Stomach (tissue), 8 donors: ENCODE measurements at regions not wholly inside any gene's neighbourhood (a gene's known extent, or its start where the extent isn't known, plus 50 kb on each side); places are given as distances from the start of the nearest gene placed in this dataset.

Source experiments
- DNase-seq, 2 donors: peaks; one replicate each; pipeline versions ENCODE4 v3.0.0 to v3.0.0-alpha.2; 2013 to 2019
- H3K27ac ChIP-seq, 5 donors: fragments of 200-600 bp in 4 of 5; sonication (generic) in 4 of 5; one replicate each; pipeline ENCODE4 v1.5.1; 2013 to 2019; ENCODE audit warnings: mild to moderate bottlenecking in 1 of 5, moderate library complexity in 1 of 5
- H3K27me3 ChIP-seq, 3 donors: fragments of 200-600 bp; sonication (generic); one replicate each; pipeline ENCODE4 v1.5.1; 2017 to 2019; ENCODE audit warnings: mixed run types in 1 of 3
- H3K36me3 ChIP-seq, 4 donors: fragments of 200-600 bp; sonication (generic); 1 replicate in 3 of 4; 2 replicates in 1 of 4; pipeline ENCODE4 v1.5.1; 2016 to 2019
- H3K4me1 ChIP-seq, 4 donors: fragments of 200-600 bp; sonication (generic); one replicate each; pipeline ENCODE4 v1.5.1; 2016 to 2019
- H3K4me3 ChIP-seq, 4 donors: fragments of 200-600 bp; sonication (generic) in 3 of 4; one replicate each; pipeline ENCODE4 v1.5.1; 2016 to 2019; ENCODE audit warnings: mild to moderate bottlenecking in 1 of 4
- H3K9me3 ChIP-seq, 4 donors: fragments of 200-600 bp; sonication (generic); one replicate each; pipeline ENCODE4 v1.5.1; 2016 to 2019
- EP300 ChIP-seq: sonication (generic); formaldehyde crosslinking; IDR thresholded peaks from one replicate; pipeline ENCODE4 v1.6.1; 2017; ENCODE audit warnings: antibody characterized with exemption
- POLR2A ChIP-seq, 4 donors: fragments of 450-650 bp; IDR thresholded peaks; one replicate each; pipeline ENCODE4 v1.6.1; 2016; ENCODE audit warnings: antibody characterized with exemption in 4 of 4, control low read depth in 2 of 4, mild to moderate bottlenecking in 1 of 4, moderate library complexity in 1 of 4
- POLR2AphosphoS5 ChIP-seq, 3 donors: sonication (generic); formaldehyde crosslinking; IDR thresholded peaks; one replicate each; pipeline ENCODE4 v1.6.1; 2016; ENCODE audit warnings: antibody characterized with exemption in 3 of 3
- WGBS, 5 donors: extraction: QIAGEN DNeasy Blood & Tissue Kit in 3 of 5; methylation state at CpG; one replicate each; pipeline versions ENCODE4 v1.1.5 to v1.1.7; 2013 to 2018; 5-methylcytosine and 5-hydroxymethylcytosine counted together
- intact Hi-C: fragments of 100-400 bp; cut with DNase I; formaldehyde crosslinking; loops from one replicate; pipeline ENCODE4 v1.15.1; 2023; ENCODE audit warnings: low total_unique reads
- TF ChIP-seq, protein P1 (sequence below), 7 experiments: fragments of 450-650 bp in 4 of 7; fragments of 200-600 bp in 3 of 7; sonication (generic) in 3 of 7; IDR thresholded peaks; one replicate each; pipeline ENCODE4 v1.5.1; 2016 to 2019; ENCODE audit warnings: antibody characterized with exemption in 7 of 7, control low read depth in 2 of 7, mild to moderate bottlenecking in 1 of 7
- donor health status: healthy with polysubstance abuse.
- donor health status: Bipolar disorder and iron deficiency.
- donor health status: healthy.

DNA sequence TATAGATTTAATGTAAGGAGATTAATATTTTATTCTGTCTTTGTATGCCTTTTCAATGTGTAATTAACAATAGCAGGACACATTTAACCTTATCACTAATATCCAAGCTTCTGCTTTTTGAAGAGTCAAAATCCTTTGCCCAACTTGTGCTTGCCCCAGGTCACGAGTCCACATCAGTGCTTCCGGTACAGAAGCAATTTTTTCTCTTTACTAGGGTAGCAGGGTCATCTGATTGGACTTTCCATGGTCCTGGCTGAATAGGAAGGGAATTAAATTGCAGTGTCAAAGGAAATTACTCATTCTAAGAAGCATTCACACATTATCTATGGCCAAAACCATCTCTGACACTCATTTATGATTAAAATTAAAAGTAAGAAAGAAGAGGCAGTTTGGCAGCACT lies 460.5 kb upstream of the ADGRL2 start:
- no peaks in the 10 kb centered on the region for H3K9me3 ChIP-seq
- H3K36me3 ChIP-seq, result no peaks in the 10 kb centered on the region
- no peaks in the 10 kb centered on the region for H3K4me1 ChIP-seq
- intact Hi-C loops, result no loop called here
- H3K4me3 ChIP-seq, result no peak overlapping the region
- WGBS, 5 donors, result 15 to 41% (median 24%) methylated on average over 2 of the region's 2 CpGs
- H3K27ac ChIP-seq, result no peak overlapping the region
- H3K27me3 ChIP-seq, result no peaks in the 10 kb centered on the region
- TF ChIP-seq POLR2A (IDR thresholded peaks at IDR 0.05), result no peak
- TF ChIP-seq POLR2AphosphoS5 (IDR thresholded peaks at IDR 0.05), result no peak
- TF ChIP-seq EP300, result no peak
- TF ChIP-seq, protein P1, sequence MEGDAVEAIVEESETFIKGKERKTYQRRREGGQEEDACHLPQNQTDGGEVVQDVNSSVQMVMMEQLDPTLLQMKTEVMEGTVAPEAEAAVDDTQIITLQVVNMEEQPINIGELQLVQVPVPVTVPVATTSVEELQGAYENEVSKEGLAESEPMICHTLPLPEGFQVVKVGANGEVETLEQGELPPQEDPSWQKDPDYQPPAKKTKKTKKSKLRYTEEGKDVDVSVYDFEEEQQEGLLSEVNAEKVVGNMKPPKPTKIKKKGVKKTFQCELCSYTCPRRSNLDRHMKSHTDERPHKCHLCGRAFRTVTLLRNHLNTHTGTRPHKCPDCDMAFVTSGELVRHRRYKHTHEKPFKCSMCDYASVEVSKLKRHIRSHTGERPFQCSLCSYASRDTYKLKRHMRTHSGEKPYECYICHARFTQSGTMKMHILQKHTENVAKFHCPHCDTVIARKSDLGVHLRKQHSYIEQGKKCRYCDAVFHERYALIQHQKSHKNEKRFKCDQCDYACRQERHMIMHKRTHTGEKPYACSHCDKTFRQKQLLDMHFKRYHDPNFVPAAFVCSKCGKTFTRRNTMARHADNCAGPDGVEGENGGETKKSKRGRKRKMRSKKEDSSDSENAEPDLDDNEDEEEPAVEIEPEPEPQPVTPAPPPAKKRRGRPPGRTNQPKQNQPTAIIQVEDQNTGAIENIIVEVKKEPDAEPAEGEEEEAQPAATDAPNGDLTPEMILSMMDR (IDR thresholded peaks at IDR 0.05), result no peak
- peak in 1 of 2 donors; percentile 5 for DNase-seq

DNA sequence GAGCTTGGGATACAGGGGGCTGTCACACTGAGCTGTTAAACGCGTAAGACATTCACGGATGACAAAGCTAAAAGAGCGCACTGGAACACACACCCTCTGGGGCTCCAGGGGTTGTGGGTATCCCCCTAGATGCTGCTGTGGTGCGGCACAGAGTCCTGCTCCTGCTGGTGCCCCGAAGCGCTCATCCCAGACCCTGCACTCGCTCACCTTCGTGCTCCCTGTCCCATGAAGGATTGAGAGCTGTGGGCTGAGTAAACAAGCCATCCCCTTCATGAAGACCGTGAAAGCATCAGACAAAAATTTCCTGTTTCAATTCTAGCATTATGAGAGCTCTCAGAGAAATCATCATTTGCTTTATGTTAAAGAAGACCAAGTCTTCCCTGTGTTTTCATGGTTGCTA lies 463.5 kb upstream of the ADGRL2 start:
- Histone ChIP-seq H3K4me1 (no peaks in the 10 kb centered on the region), H3K4me3 (no peak overlapping the region), H3K27me3 (no peaks in the 10 kb centered on the region), H3K27ac (no peak overlapping the region), H3K9me3 (no peaks in the 10 kb centered on the region), H3K36me3 (no peaks in the 10 kb centered on the region)
- 94 to 97% (median 97%) methylated on average over 10 of the region's 10 CpGs for WGBS, 5 donors
- TF ChIP-seq POLR2A (IDR thresholded peaks at IDR 0.05), result no peak
- no peak for TF ChIP-seq POLR2AphosphoS5 (IDR thresholded peaks at IDR 0.05)
- TF ChIP-seq, protein P1 (IDR thresholded peaks at IDR 0.05), result no peak
- no peak for TF ChIP-seq EP300
- intact Hi-C loops, result no loop called here
- DNase-seq, result no peak

DNA sequence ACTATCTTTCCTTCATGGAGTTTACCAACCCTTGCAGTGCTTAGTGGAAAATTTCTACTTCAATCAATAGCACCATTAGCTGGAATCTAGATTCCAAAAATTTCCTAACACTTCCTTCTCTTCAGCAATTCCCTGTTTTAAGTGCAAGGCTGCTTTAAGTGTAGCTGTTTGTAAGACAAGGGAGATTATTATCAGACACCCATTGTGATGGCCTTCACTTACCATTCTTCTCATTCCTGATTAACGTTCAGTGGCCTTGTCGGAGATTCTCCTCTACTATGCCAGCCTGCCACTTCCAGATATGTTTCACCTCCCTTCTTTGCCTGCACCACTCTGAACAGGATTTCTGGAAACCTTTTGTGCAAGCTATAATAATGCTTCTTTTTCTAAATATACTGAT lies 464.9 kb upstream of the ADGRL2 start:
- Histone ChIP-seq H3K36me3 (no peaks in the 10 kb centered on the region), H3K9me3 (no peaks in the 10 kb centered on the region), H3K27ac (no peak overlapping the region), H3K4me3 (no peak overlapping the region), H3K27me3 (no peaks in the 10 kb centered on the region), H3K4me1 (no peaks in the 10 kb centered on the region)
- intact Hi-C loops, result no loop called here
- WGBS, 5 donors, result 43 to 79% (median 62%) methylated on average over 2 of the region's 2 CpGs
- TF ChIP-seq POLR2AphosphoS5 (IDR thresholded peaks at IDR 0.05) (no peak), POLR2A (IDR thresholded peaks at IDR 0.05) (no peak), EP300 (no peak)
- TF ChIP-seq, protein P1 (IDR thresholded peaks at IDR 0.05), result no peak
- no peak for DNase-seq

DNA sequence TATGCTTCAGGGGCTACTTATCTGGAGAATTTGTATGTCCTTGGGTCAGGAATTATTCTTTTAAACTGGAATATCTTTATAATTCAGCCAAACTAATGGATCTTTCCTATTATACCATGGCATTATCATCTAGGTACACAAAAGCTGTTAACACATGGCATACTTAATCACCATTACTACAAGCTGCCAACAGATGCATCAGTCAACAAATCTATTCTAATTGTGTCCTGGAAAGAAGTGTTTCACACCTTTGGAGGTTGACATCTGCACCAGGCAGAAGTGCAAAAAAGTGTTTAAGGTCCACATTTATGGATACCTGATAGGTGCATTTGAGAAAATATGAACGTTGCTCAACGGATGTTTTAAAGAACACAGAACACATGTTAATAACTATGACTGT lies 470.2 kb upstream of the ADGRL2 start:
- intact Hi-C loops, result no loop called here
- 21 to 66% (median 59%) methylated on average over 2 of the region's 2 CpGs for WGBS, 5 donors
- Histone ChIP-seq H3K9me3 (no peaks in the 10 kb centered on the region), H3K4me1 (no peaks in the 10 kb centered on the region), H3K27ac (no peak overlapping the region), H3K36me3 (no peaks in the 10 kb centered on the region), H3K4me3 (no peak overlapping the region), H3K27me3 (no peaks in the 10 kb centered on the region)
- TF ChIP-seq POLR2A (IDR thresholded peaks at IDR 0.05), result no peak
- TF ChIP-seq, protein P1 (IDR thresholded peaks at IDR 0.05), result no peak
- TF ChIP-seq POLR2AphosphoS5 (IDR thresholded peaks at IDR 0.05), result no peak
- no peak for TF ChIP-seq EP300
- DNase-seq, result no peak
